ENCODE measurements at regions not wholly inside any gene's neighbourhood (a gene's known extent, or its start where the extent isn't known, plus 50 kb on each side); places are given as distances from the start of the nearest gene placed in this dataset.

DNA sequence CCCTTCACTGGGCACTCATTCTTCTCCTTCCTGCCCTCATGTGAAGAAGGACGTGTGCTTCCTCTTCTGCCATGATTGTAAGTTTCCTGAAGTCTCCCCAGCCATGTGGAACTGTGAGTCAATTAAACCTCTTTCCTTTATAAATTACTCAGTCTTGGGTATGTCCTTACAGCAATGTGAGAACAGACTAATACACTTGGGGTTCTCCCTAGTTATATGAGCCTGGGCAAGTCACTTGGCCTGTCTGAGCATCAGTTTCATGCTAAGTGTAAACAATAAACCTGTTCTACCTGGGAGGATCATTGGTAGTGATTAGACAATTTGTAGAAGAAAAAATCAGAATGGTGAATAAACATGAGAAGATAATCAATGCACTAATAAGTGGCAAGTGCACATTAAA is 162.2 kb upstream of the ARG1 start:
- TF ChIP-seq, protein P1, sequence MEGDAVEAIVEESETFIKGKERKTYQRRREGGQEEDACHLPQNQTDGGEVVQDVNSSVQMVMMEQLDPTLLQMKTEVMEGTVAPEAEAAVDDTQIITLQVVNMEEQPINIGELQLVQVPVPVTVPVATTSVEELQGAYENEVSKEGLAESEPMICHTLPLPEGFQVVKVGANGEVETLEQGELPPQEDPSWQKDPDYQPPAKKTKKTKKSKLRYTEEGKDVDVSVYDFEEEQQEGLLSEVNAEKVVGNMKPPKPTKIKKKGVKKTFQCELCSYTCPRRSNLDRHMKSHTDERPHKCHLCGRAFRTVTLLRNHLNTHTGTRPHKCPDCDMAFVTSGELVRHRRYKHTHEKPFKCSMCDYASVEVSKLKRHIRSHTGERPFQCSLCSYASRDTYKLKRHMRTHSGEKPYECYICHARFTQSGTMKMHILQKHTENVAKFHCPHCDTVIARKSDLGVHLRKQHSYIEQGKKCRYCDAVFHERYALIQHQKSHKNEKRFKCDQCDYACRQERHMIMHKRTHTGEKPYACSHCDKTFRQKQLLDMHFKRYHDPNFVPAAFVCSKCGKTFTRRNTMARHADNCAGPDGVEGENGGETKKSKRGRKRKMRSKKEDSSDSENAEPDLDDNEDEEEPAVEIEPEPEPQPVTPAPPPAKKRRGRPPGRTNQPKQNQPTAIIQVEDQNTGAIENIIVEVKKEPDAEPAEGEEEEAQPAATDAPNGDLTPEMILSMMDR (conservative IDR thresholded peaks at IDR 0.05; ENCODE audit: low read length) = no peak
- no peak for TF ChIP-seq EZH2phosphoT487 (IDR thresholded peaks at IDR 0.05; ENCODE audit: borderline replicate concordance)

All from Loucy (cell line).